ENCODE measurements at regions not wholly inside any gene's neighbourhood (a gene's known extent, or its start where the extent isn't known, plus 50 kb on each side); places are given as distances from the start of the nearest gene placed in this dataset.

- DNase-seq: no peak
- no peak for ATAC-seq
- intact Hi-C loops (cut with micrococcal nuclease): no loop called here
Observed at GRCh38 chr3:73271-73670, 123.3 kb upstream of the CHL1 start.

- ATAC-seq: peak; percentile 69
- intact Hi-C loops (cut with micrococcal nuclease): no loop called here
- no peak for DNase-seq
Observed at GRCh38 chr3:74676-75243, 121.8 kb upstream of the CHL1 start.

- intact Hi-C loops (cut with micrococcal nuclease): no loop called here
- no peak for DNase-seq
- peak; percentile 84 for ATAC-seq
Observed at GRCh38 chr3:75260-75659, 121.3 kb upstream of the CHL1 start.

- ATAC-seq (no peak), DNase-seq (no peak)
- intact Hi-C loops (cut with micrococcal nuclease): no loop called here
Observed at GRCh38 chr3:79542-79941, 117.0 kb upstream of the CHL1 start.

GRCh38 chr3:82508-82907 is 114.1 kb upstream of the CHL1 start:
- intact Hi-C loops (cut with micrococcal nuclease): no loop called here
- no peak for DNase-seq
- ATAC-seq: no peak

GRCh38 chr3:83096-83495 is 113.5 kb upstream of the CHL1 start:
- ATAC-seq (no peak), DNase-seq (no peak)
- intact Hi-C loops (cut with micrococcal nuclease): no loop called here

- ATAC-seq (no peak), DNase-seq (no peak)
- intact Hi-C loops (cut with micrococcal nuclease): no loop called here
Observed at GRCh38 chr3:85180-85579, 111.4 kb upstream of the CHL1 start.

- no peak for ATAC-seq
- intact Hi-C loops (cut with micrococcal nuclease): no loop called here
- DNase-seq: no peak
Observed at GRCh38 chr3:88267-88666, 108.3 kb upstream of the CHL1 start.

- ATAC-seq: no peak
- intact Hi-C loops (cut with micrococcal nuclease): no loop called here
- DNase-seq: no peak
Observed at GRCh38 chr3:93746-94145, 102.8 kb upstream of the CHL1 start.

GRCh38 chr3:96259-96658 is 100.3 kb upstream of the CHL1 start:
- intact Hi-C loops (cut with micrococcal nuclease): no loop called here
- ATAC-seq (no peak), DNase-seq (no peak)

GRCh38 chr3:97417-98258 is 98.9 kb upstream of the CHL1 start:
- no peak for ATAC-seq

GRCh38 chr3:98259-98654 is 98.3 kb upstream of the CHL1 start:
- ATAC-seq: no peak
- no peak for DNase-seq
- intact Hi-C loops (cut with micrococcal nuclease): no loop called here

More at GRCh38 chr3:97417-98258, 98.9 kb upstream of the CHL1 start:
- no peak for DNase-seq
- intact Hi-C loops (cut with micrococcal nuclease): no loop called here

GRCh38 chr3:99506-99905 is 97.1 kb upstream of the CHL1 start:
- ATAC-seq (peak; percentile 20), DNase-seq (no peak)
- intact Hi-C loops (cut with micrococcal nuclease): no loop called here

- ATAC-seq: no peak
- no peak for DNase-seq
- intact Hi-C loops (cut with micrococcal nuclease): no loop called here
Observed at GRCh38 chr3:102484-102883, 94.1 kb upstream of the CHL1 start.

- DNase-seq (no peak), ATAC-seq (no peak)
- intact Hi-C loops (cut with micrococcal nuclease): no loop called here
Observed at GRCh38 chr3:103991-104390, 92.6 kb upstream of the CHL1 start.

- ATAC-seq (no peak), DNase-seq (no peak)
- intact Hi-C loops (cut with micrococcal nuclease): no loop called here
Observed at GRCh38 chr3:105585-105984, 91.0 kb upstream of the CHL1 start.

GRCh38 chr3:106619-107018 is 89.9 kb upstream of the CHL1 start:
- ATAC-seq: peak; percentile 94
- DNase-seq: peak; percentile 32
- intact Hi-C loops (cut with micrococcal nuclease): no loop called here

GRCh38 chr3:111143-112069 is 85.2 kb upstream of the CHL1 start:
- no peak for ATAC-seq
- DNase-seq: no peak
- intact Hi-C loops (cut with micrococcal nuclease): no loop called here

GRCh38 chr3:112773-113172 is 83.8 kb upstream of the CHL1 start:
- ATAC-seq: no peak
- no peak for DNase-seq
- intact Hi-C loops (cut with micrococcal nuclease): no loop called here

- no peak for DNase-seq
- ATAC-seq: peak; percentile 52
- intact Hi-C loops (cut with micrococcal nuclease): no loop called here
Observed at GRCh38 chr3:118666-119065, 77.9 kb upstream of the CHL1 start.
